B cell (primary cell): ENCODE measurements at regions not wholly inside any gene's neighbourhood (a gene's known extent, or its start where the extent isn't known, plus 50 kb on each side); places are given as distances from the start of the nearest gene placed in this dataset.

Experiments used
- ATAC-seq: fragments of 200-7000 bp; cut with Tn5 transposase; one replicate; pipeline ENCODE4 v1.10.0; 2021; ENCODE audit warnings: low read depth, mild to moderate bottlenecking, moderate number of reproducible peaks, moderate library complexity
- CTCF ChIA-PET: fragments of 350-600 bp; sonication (Branson Sonifier 250); formaldehyde crosslinking; loops from one replicate; lab custom pipeline; 2021; ENCODE audit warnings: antibody characterized with exemption, inconsistent platforms; lab: Charles Lee
- POLR2A ChIA-PET: fragments of 350-600 bp; sonication (Branson Sonifier 250); formaldehyde crosslinking; loops from one replicate; lab custom pipeline; 2021; ENCODE audit warnings: antibody characterized with exemption; lab: Charles Lee
- DNase-seq: peaks from one replicate; pipeline ENCODE4 v3.0.0; 2013
- H2AFZ ChIP-seq: 2 replicates; pipeline ENCODE4 v1.6.1; 2012; ENCODE audit warnings: mild to moderate bottlenecking, low read depth, low read length; ENCODE audit not compliant: insufficient read depth, poor library complexity, severe bottlenecking
- H3K27ac ChIP-seq, 2 donors: 1 replicate in 1 of 2; 2 replicates in 1 of 2; pipeline ENCODE4 v1.5.1; 2012 to 2013; ENCODE audit warnings: low read length in 2 of 2, mild to moderate bottlenecking in 2 of 2, moderate library complexity in 1 of 2
- H3K27me3 ChIP-seq, 4 experiments: fragments of 200-600 bp in 1 of 4; sonication (generic) in 1 of 4; replicated peaks in 1 of 4; 1 replicate in 2 of 4; 2 replicates in 2 of 4; pipeline versions ENCODE4 v1.6.1 to v1.7.0; 2013 to 2016; ENCODE audit warnings: low read length in 3 of 4, mild to moderate bottlenecking in 2 of 4, mixed read lengths in 1 of 4, moderate library complexity in 1 of 4; ENCODE audit not compliant: insufficient read depth in 4 of 4, control insufficient read depth in 3 of 4; ENCODE audit errors: control extremely low read depth in 1 of 4
- H3K36me3 ChIP-seq, 2 experiments: replicated peaks in 1 of 2; 1 replicate in 1 of 2; 2 replicates in 1 of 2; pipeline versions ENCODE4 v1.6.1 to v1.7.1; 2013; ENCODE audit warnings: low read length in 1 of 2; ENCODE audit not compliant: insufficient read depth in 2 of 2, control insufficient read depth in 1 of 2; ENCODE audit errors: control extremely low read depth in 1 of 2, extremely low read depth in 1 of 2
- H3K4me1 ChIP-seq, 2 donors: fragments of 200-600 bp in 1 of 2; sonication (generic) in 1 of 2; 1 replicate in 1 of 2; 2 replicates in 1 of 2; pipeline versions ENCODE4 v1.5.1 to v1.6.1; 2013 to 2017; ENCODE audit warnings: low read length in 2 of 2; ENCODE audit not compliant: control insufficient read depth in 2 of 2, insufficient read depth in 2 of 2
- H3K4me2 ChIP-seq: replicated peaks from 2 replicates; pipeline ENCODE3; 2012; ENCODE audit warnings: mild to moderate bottlenecking, low read depth, low read length; ENCODE audit not compliant: poor library complexity, severe bottlenecking
- H3K4me3 ChIP-seq, 5 experiments: fragments of 200-600 bp in 1 of 5; sonication (generic) in 1 of 5; 1 replicate in 3 of 5; 2 replicates in 2 of 5; pipeline versions ENCODE4 v1.5.1 to v1.7.0; 2011 to 2016; ENCODE audit warnings: low read length in 4 of 5, mild to moderate bottlenecking in 4 of 5, low read depth in 2 of 5, control low read depth in 1 of 5, moderate library complexity in 1 of 5; ENCODE audit not compliant: insufficient read depth in 1 of 5; ENCODE audit errors: control extremely low read depth in 1 of 5, extremely low read depth in 1 of 5
- H3K79me2 ChIP-seq: fragments of 200-600 bp; sonication (generic); one replicate; pipeline ENCODE4 v1.6.0; 2016; ENCODE audit warnings: low read length; ENCODE audit not compliant: control insufficient read depth, insufficient read depth
- H3K9ac ChIP-seq: fragments of 200-600 bp; sonication (generic); 2 replicates; pipeline ENCODE4 v1.6.1; 2017; ENCODE audit warnings: mild to moderate bottlenecking, low read length, moderate library complexity
- H3K9me3 ChIP-seq, 3 donors: one replicate each; pipeline versions ENCODE4 v1.6.1 to v1.7.1; 2013; ENCODE audit warnings: low read length in 2 of 3; ENCODE audit not compliant: control insufficient read depth in 2 of 3, insufficient read depth in 1 of 3; ENCODE audit errors: control extremely low read depth in 1 of 3
- H4K20me1 ChIP-seq: 2 replicates; pipeline ENCODE4 v1.6.0; 2012; ENCODE audit warnings: mild to moderate bottlenecking, low read length; ENCODE audit not compliant: insufficient read depth, control insufficient read depth, poor library complexity, severe bottlenecking
- H3K27ac Mint-ChIP-seq: one replicate; pipeline ENCODE4 v1.8.0; 2021; ENCODE audit warnings: mixed read lengths
- H3K27me3 Mint-ChIP-seq: one replicate; pipeline ENCODE4 v1.8.0; 2021; ENCODE audit warnings: mixed read lengths
- H3K4me1 Mint-ChIP-seq: one replicate; pipeline ENCODE4 v1.8.0; 2021; ENCODE audit warnings: mixed read lengths
- H3K4me3 Mint-ChIP-seq: one replicate; pipeline ENCODE4 v1.8.0; 2021; ENCODE audit warnings: mixed read lengths
- H3K9me3 Mint-ChIP-seq: one replicate; pipeline ENCODE4 v1.8.0; 2022; ENCODE audit warnings: mixed read lengths; ENCODE audit not compliant: insufficient read depth
- CTCF ChIP-seq: fragments of 200-600 bp; IDR thresholded peaks from one replicate; pipeline ENCODE4 v1.8.0; 2022; ENCODE audit warnings: antibody characterized with exemption, mild to moderate bottlenecking
- EZH2 ChIP-seq: IDR thresholded peaks from 2 replicates; pipeline ENCODE4 v1.6.1; 2012; ENCODE audit warnings: borderline replicate concordance, low read depth, mild to moderate bottlenecking, moderate library complexity, low read length; ENCODE audit not compliant: insufficient read depth, poor library complexity, severe bottlenecking
- WGBS: methylation state at CpG from one replicate; pipeline ENCODE4 v1.1.5; 2013; ENCODE audit warnings: missing lambda C conversion rate; ENCODE audit not compliant: insufficient coverage; 5-methylcytosine and 5-hydroxymethylcytosine counted together
- intact Hi-C: fragments of 100-400 bp; cut with micrococcal nuclease; formaldehyde crosslinking; loops from one replicate; pipeline ENCODE4 v1.10.0; 2022

GRCh38 chr10:5587151-5588079 lies 62.7 kb downstream of the CALML3 start:
- ChIA-PET POLR2A (no interaction called here), CTCF (no interaction called here)
- H3K4me3 Mint-ChIP-seq: no peak overlapping the region
- no peak overlapping the region for H3K27ac Mint-ChIP-seq
- peaks cover 20% of the 10 kb centered on the region for H3K4me1 Mint-ChIP-seq
- Histone ChIP-seq H3K4me2 (no peak overlapping the region), H3K4me3 (no peak overlapping the region), H3K27me3 (peaks cover 0 to 13% (median 6%) of the 10 kb centered on the region in 4 experiments), H2AFZ (no peak overlapping the region), H3K36me3 (no peaks in the 10 kb centered on the region), H3K27ac (no peak overlapping the region), H3K4me1 (peaks cover 16 to 20% of the 10 kb centered on the region in 2 donors), H3K79me2 (no peaks in the 10 kb centered on the region), H4K20me1 (no peaks in the 10 kb centered on the region), H3K9me3 (peaks cover 0 to 9% (median 0%) of the 10 kb centered on the region in 3 donors), H3K9ac (no peak overlapping the region)
- intact Hi-C loops: no loop called here
- TF ChIP-seq CTCF: no peak
- no peak for TF ChIP-seq EZH2
- H3K9me3 Mint-ChIP-seq: no peaks in the 10 kb centered on the region
- DNase-seq: no peak
- peaks cover 27% of the 10 kb centered on the region for H3K27me3 Mint-ChIP-seq
- WGBS: 94% methylated on average over 24 of the region's 25 CpGs
- no peak for ATAC-seq

- H3K27me3 ChIP-seq: peaks cover 0 to 13% (median 6%) of the 10 kb centered on the region in 4 experiments
- DNase-seq: no peak
- peaks cover 32% of the 10 kb centered on the region for H3K27me3 Mint-ChIP-seq
- H3K9me3 ChIP-seq: peaks cover 0 to 9% (median 0%) of the 10 kb centered on the region in 3 donors
- peaks cover 11 to 14% of the 10 kb centered on the region in 2 donors for H3K4me1 ChIP-seq
- H3K27ac Mint-ChIP-seq: no peak overlapping the region
- H3K4me1 Mint-ChIP-seq: peaks cover 13% of the 10 kb centered on the region
- H3K4me3 Mint-ChIP-seq: no peak overlapping the region
- H3K4me3 ChIP-seq: no peak overlapping the region
- no peak overlapping the region for H3K27ac ChIP-seq
- TF ChIP-seq EZH2: no peak
- no peak for TF ChIP-seq CTCF
- no peak overlapping the region for H3K9ac ChIP-seq
- H3K9me3 Mint-ChIP-seq: no peaks in the 10 kb centered on the region
- H2AFZ ChIP-seq: no peak overlapping the region
- no peaks in the 10 kb centered on the region for H3K36me3 ChIP-seq
- WGBS: 78% methylated on average over 3 of the region's 6 CpGs
- intact Hi-C loops: no loop called here
- ChIA-PET CTCF (no interaction called here), POLR2A (no interaction called here)
- no peak for ATAC-seq
- H3K4me2 ChIP-seq: no peak overlapping the region
- no peaks in the 10 kb centered on the region for H3K79me2 ChIP-seq
- no peaks in the 10 kb centered on the region for H4K20me1 ChIP-seq
Measured at GRCh38 chr10:5588080-5588453, 63.3 kb downstream of the CALML3 start.
